ENCODE measurements at regions not wholly inside any gene's neighbourhood (a gene's known extent, or its start where the extent isn't known, plus 50 kb on each side); places are given as distances from the start of the nearest gene placed in this dataset.

- intact Hi-C loops (cut with micrococcal nuclease) = no loop called here
- no peaks in the 10 kb centered on the region for H3K9me1 ChIP-seq (ENCODE audit: insufficient read depth, low read length)
- dilution Hi-C loops (cut with HindIII; ENCODE audit: low sequenced_read_pairs, unreplicated experiment) = no loop called here
- H3K4me3 ChIP-seq (ENCODE audit: insufficient read depth, low read depth, low read length) = no peak overlapping the region
- H3K4ac ChIP-seq (ENCODE audit: low read depth, low read length) = no peak overlapping the region
- H2BK15ac ChIP-seq (ENCODE audit: low read depth, low read length) = no peak overlapping the region
- ATAC-seq (ENCODE audit: low read depth) = no peak
- peaks cover 48% of the 10 kb centered on the region for H3K9me3 ChIP-seq (ENCODE audit: control insufficient read depth, insufficient read depth, low read length)
- H2BK20ac ChIP-seq (ENCODE audit: low read depth, low read length) = no peak overlapping the region
- H3K27ac ChIP-seq (ENCODE audit: insufficient read depth, low read length) = no peak overlapping the region
- H4K8ac ChIP-seq (ENCODE audit: low read depth in 2 of 2, low read length in 2 of 2) = no peak overlapping the region
- no peaks in the 10 kb centered on the region for H4K20me1 ChIP-seq (ENCODE audit: insufficient read depth, low read length)
- no peak overlapping the region for H3K18ac ChIP-seq (ENCODE audit: low read depth, low read length)
- H2BK5ac ChIP-seq (ENCODE audit: low read depth, low read length, poor library complexity, severe bottlenecking) = no peak overlapping the region
- no peak overlapping the region for H2BK120ac ChIP-seq (ENCODE audit: low read depth, low read length)
- no peak overlapping the region for H2AK5ac ChIP-seq (ENCODE audit: low read depth, low read length)
- H4K5ac ChIP-seq (ENCODE audit: low read depth, low read length) = no peak overlapping the region
- no peak overlapping the region for H4K91ac ChIP-seq (ENCODE audit: insufficient read depth, low read depth, low read length)
- H3K36me3 ChIP-seq (ENCODE audit: control insufficient read depth, insufficient read depth, low read length) = no peaks in the 10 kb centered on the region
- H3K9ac ChIP-seq (ENCODE audit: low read depth, low read length) = no peak overlapping the region
- no TSS peak for BruUV-seq (replicated peaks)
- CTCF ChIA-PET = no interaction called here
- H2AK9ac ChIP-seq (replicated peaks; ENCODE audit: low read depth, low read length, poor library complexity) = no peak overlapping the region
- TF ChIP-seq CHD1 (IDR thresholded peaks at IDR 0.05; ENCODE audit: low read depth, low read length) (no peak), POLR2A (IDR thresholded peaks at IDR 0.05; ENCODE audit: low read depth, low read length) (no peak), MXI1 (IDR thresholded peaks at IDR 0.05; ENCODE audit: borderline replicate concordance, low read depth, low read length) (no peak), CTCF (conservative IDR thresholded peaks at IDR 0.05; ENCODE audit: low read depth, low read length) (no peak), RCOR1 (IDR thresholded peaks at IDR 0.05; ENCODE audit: insufficient replicate concordance, low read length) (no peak), NFE2L2 (IDR thresholded peaks at IDR 0.05; ENCODE audit: low read depth, low read length) (no peak)
- no peak for DNase-seq
- WGBS, 2 experiments (ENCODE audit: extremely low coverage in 2 of 2, insufficient read length in 1 of 2) = 62% methylated on average over 10 of the region's 20 CpGs; no CpG with 5 or more reads in 1 of the 2 experiments
- in situ Hi-C loops (cut with MboI; ENCODE audit: low sequenced_read_pairs) = no loop called here
- no peaks in the 10 kb centered on the region for H3K27me3 ChIP-seq (ENCODE audit: control insufficient read depth, insufficient read depth, low read length)
- no peaks in the 10 kb centered on the region for H3K4me1 ChIP-seq (ENCODE audit: control insufficient read depth, insufficient read depth, low read length)
- H3K79me1 ChIP-seq (ENCODE audit: low read depth in 1 of 2, low read length in 2 of 2) = no peaks in the 10 kb centered on the region
- no peak overlapping the region for H2AFZ ChIP-seq (replicated peaks; ENCODE audit: low read length, poor library complexity)
- H3K4me2 ChIP-seq (ENCODE audit: low read depth, low read length) = no peak overlapping the region
- no peak overlapping the region for H3K23ac ChIP-seq (ENCODE audit: low read depth, low read length)
- H3K56ac ChIP-seq (ENCODE audit: extremely low read depth, insufficient read depth, low read length) = no peak overlapping the region
- POLR2A ChIA-PET (ENCODE audit: unreplicated experiment) = no interaction called here
- no peak overlapping the region for H3K14ac ChIP-seq (replicated peaks; ENCODE audit: low read depth, low read length)
Observed at GRCh38 chr22:49600468-49600867, 227.2 kb downstream of the BRD1 start.

All from IMR-90 (cell line).